GM23338 (cell line): ENCODE measurements at regions not wholly inside any gene's neighbourhood (a gene's known extent, or its start where the extent isn't known, plus 50 kb on each side); places are given as distances from the start of the nearest gene placed in this dataset.

Source experiments
- ATAC-seq: fragments of 200-7000 bp; cut with Tn5 transposase; 3 replicates; pipeline ENCODE4 v1.9.1; 2020
- DNase-seq: peaks from one replicate; pipeline ENCODE4 v3.0.0-alpha.2; 2015; ENCODE audit warnings: low spot score
- H2AFZ ChIP-seq: fragments of 200-600 bp; sonication (generic); 2 replicates; pipeline ENCODE4 v1.8.0; 2016; ENCODE audit warnings: antibody characterized with exemption, mild to moderate bottlenecking, moderate library complexity
- H3F3A ChIP-seq: fragments of 200-600 bp; sonication (generic); replicated peaks from 2 replicates; pipeline ENCODE4 v1.8.0; 2017; ENCODE audit warnings: antibody characterized with exemption, mixed run types, low read depth
- H3K27ac ChIP-seq: fragments of 200-600 bp; sonication (generic); 2 replicates; pipeline ENCODE4 v1.6.1; 2016; ENCODE audit warnings: low read depth
- H3K27me3 ChIP-seq: fragments of 200-600 bp; sonication (generic); 2 replicates; pipeline ENCODE4 v1.8.0; 2016; ENCODE audit warnings: mild to moderate bottlenecking, mixed run types, moderate library complexity; ENCODE audit not compliant: insufficient read depth
- H3K36me3 ChIP-seq: fragments of 200-600 bp; sonication (generic); 2 replicates; pipeline ENCODE4 v1.8.0; 2016; ENCODE audit warnings: mild to moderate bottlenecking; ENCODE audit not compliant: insufficient read depth
- H3K4me1 ChIP-seq: fragments of 200-600 bp; sonication (generic); 2 replicates; pipeline ENCODE4 v1.8.0; 2016; ENCODE audit warnings: mild to moderate bottlenecking, moderate library complexity; ENCODE audit not compliant: insufficient read depth
- H3K4me2 ChIP-seq: fragments of 200-600 bp; sonication (generic); 2 replicates; pipeline ENCODE4 v1.7.1; 2017; ENCODE audit warnings: mixed run types
- H3K4me3 ChIP-seq: fragments of 200-600 bp; sonication (generic); 2 replicates; pipeline ENCODE4 v1.6.1; 2016; ENCODE audit warnings: mixed run types
- H3K79me2 ChIP-seq: fragments of 200-600 bp; sonication (generic); replicated peaks from 2 replicates; pipeline ENCODE4 v1.8.0; 2017; ENCODE audit warnings: mild to moderate bottlenecking; ENCODE audit not compliant: insufficient read depth
- H3K9me2 ChIP-seq: fragments of 200-600 bp; sonication (generic); 2 replicates; pipeline ENCODE4 v1.8.0; 2017; ENCODE audit not compliant: insufficient read depth
- H4K20me1 ChIP-seq: fragments of 200-600 bp; sonication (generic); replicated peaks from 2 replicates; pipeline ENCODE4 v1.8.0; 2017; ENCODE audit warnings: mild to moderate bottlenecking; ENCODE audit not compliant: insufficient read depth
- H3K27ac Mint-ChIP-seq: 2 replicates; pipeline ENCODE4 v1.8.0; 2020; ENCODE audit warnings: inconsistent platforms, mild to moderate bottlenecking, moderate library complexity, mixed read lengths
- H3K27me3 Mint-ChIP-seq: 3 replicates; pipeline ENCODE4 v1.8.0; 2022; ENCODE audit warnings: low read depth, mild to moderate bottlenecking, moderate library complexity, mixed read lengths, inconsistent platforms; ENCODE audit not compliant: insufficient read depth, poor library complexity
- H3K36me3 Mint-ChIP-seq: 3 replicates; pipeline ENCODE4 v1.8.0; 2021; ENCODE audit warnings: low read depth, mild to moderate bottlenecking, inconsistent platforms, moderate library complexity, mixed read lengths
- H3K4me1 Mint-ChIP-seq: 3 replicates; pipeline ENCODE4 v1.8.0; 2020; ENCODE audit warnings: mild to moderate bottlenecking, inconsistent platforms, mixed read lengths
- H3K4me3 Mint-ChIP-seq: 3 replicates; pipeline ENCODE4 v1.8.0; 2021; ENCODE audit warnings: moderate library complexity, mild to moderate bottlenecking, inconsistent platforms, mixed read lengths
- H3K9me3 Mint-ChIP-seq: 3 replicates; pipeline ENCODE4 v1.8.0; 2020; ENCODE audit warnings: moderate library complexity, mild to moderate bottlenecking, inconsistent platforms, mixed read lengths
- CTCF ChIP-seq, 2 experiments: fragments of 200-600 bp in 1 of 2; sonication (generic) in 1 of 2; conservative IDR thresholded peaks; 2 replicates each; pipeline versions ENCODE4 v1.5.1 to v1.6.1; 2016 to 2017; ENCODE audit warnings: antibody characterized with exemption in 2 of 2, low read depth in 2 of 2, mild to moderate bottlenecking in 2 of 2, moderate library complexity in 1 of 2
- ETS1 ChIP-seq: IDR thresholded peaks from 2 replicates; pipeline ENCODE4 v1.6.1; 2016; ENCODE audit warnings: antibody characterized with exemption
- EZH2 ChIP-seq: fragments of 200-600 bp; sonication (generic); IDR thresholded peaks from one replicate; pipeline ENCODE4 v1.8.0; 2017; ENCODE audit warnings: antibody characterized with exemption, mild to moderate bottlenecking, low read depth; ENCODE audit not compliant: unreplicated experiment
- EZH2phosphoT487 ChIP-seq: fragments of 200-600 bp; sonication (generic); IDR thresholded peaks from one replicate; pipeline ENCODE4 v1.8.1; 2018; ENCODE audit warnings: antibody characterized with exemption; ENCODE audit not compliant: unreplicated experiment
- JUNB ChIP-seq: IDR thresholded peaks from one replicate; pipeline ENCODE4 v1.6.1; 2016; ENCODE audit warnings: antibody characterized with exemption; ENCODE audit not compliant: unreplicated experiment
- NANOG ChIP-seq: IDR thresholded peaks from 2 replicates; pipeline ENCODE4 v1.6.1; 2016; ENCODE audit warnings: antibody characterized with exemption, borderline replicate concordance
- POLR2AphosphoS5 ChIP-seq: IDR thresholded peaks from 2 replicates; pipeline ENCODE4 v1.6.1; 2016; ENCODE audit warnings: antibody characterized with exemption, low read depth
- STAT1 ChIP-seq: IDR thresholded peaks from one replicate; pipeline ENCODE4 v1.6.1; 2016; ENCODE audit warnings: antibody characterized with exemption; ENCODE audit not compliant: unreplicated experiment
- ZNF114 ChIP-seq: fragments of 250-450 bp; sonication (Bioruptor Pico); IDR thresholded peaks from 2 replicates; pipeline ENCODE4 v1.5.0; 2020; ENCODE audit warnings: mild to moderate bottlenecking, moderate library complexity
- ZNF331 ChIP-seq: fragments of 250-450 bp; sonication (Bioruptor Pico); IDR thresholded peaks from 2 replicates; pipeline ENCODE4 v1.5.0; 2020; ENCODE audit warnings: low read depth, mild to moderate bottlenecking, moderate library complexity
- ZNF462 ChIP-seq: fragments of 250-450 bp; sonication (Bioruptor Pico); IDR thresholded peaks from 2 replicates; pipeline ENCODE4 v1.5.0; 2020; ENCODE audit warnings: mild to moderate bottlenecking, moderate library complexity

GRCh38 chr13:73935991-73936390 lies 198.2 kb downstream of the KLF12 start (continued):
- TF ChIP-seq ETS1, result no peak

GRCh38 chr13:73934771-73935170 lies 199.4 kb downstream of the KLF12 start:
- H3K27ac ChIP-seq, result no peak overlapping the region
- H3K27me3 ChIP-seq, result no peaks in the 10 kb centered on the region
- H3F3A ChIP-seq, result no peaks in the 10 kb centered on the region
- no peaks in the 10 kb centered on the region for H3K79me2 ChIP-seq
- H3K4me1 Mint-ChIP-seq, result peaks cover 37% of the 10 kb centered on the region
- H3K4me3 ChIP-seq, result no peak overlapping the region
- peaks cover 3% of the 10 kb centered on the region; the same call in 2 of the 3 replicates for H3K36me3 Mint-ChIP-seq
- no peaks in the 10 kb centered on the region for H3K27me3 Mint-ChIP-seq
- no peaks in the 10 kb centered on the region for H3K9me2 ChIP-seq
- no peaks in the 10 kb centered on the region for H3K9me3 Mint-ChIP-seq
- TF ChIP-seq EZH2 (no peak), JUNB (no peak), ZNF114 (CRISPR knock-in tag) (no peak), ZNF462 (CRISPR knock-in tag) (no peak), ETS1 (no peak), STAT1 (no peak), CTCF (conservative IDR thresholded peaks at IDR 0.05; ENCODE audit: low read depth in 2 of 2) (no peak), ZNF331 (CRISPR knock-in tag) (no peak), NANOG (no peak), POLR2AphosphoS5 (no peak), EZH2phosphoT487 (no peak)
- DNase-seq, result no peak
- H3K36me3 ChIP-seq, result no peaks in the 10 kb centered on the region
- no peak overlapping the region for H3K27ac Mint-ChIP-seq
- H3K4me3 Mint-ChIP-seq, result no peak overlapping the region
- ATAC-seq, result no peak
- H2AFZ ChIP-seq, result no peak overlapping the region
- peaks cover 21% of the 10 kb centered on the region for H3K4me1 ChIP-seq
- H3K4me2 ChIP-seq, result no peak overlapping the region
- H4K20me1 ChIP-seq, result no peaks in the 10 kb centered on the region
